ENCODE measurements at regions not wholly inside any gene's neighbourhood (a gene's known extent, or its start where the extent isn't known, plus 50 kb on each side); places are given as distances from the start of the nearest gene placed in this dataset.

DNA sequence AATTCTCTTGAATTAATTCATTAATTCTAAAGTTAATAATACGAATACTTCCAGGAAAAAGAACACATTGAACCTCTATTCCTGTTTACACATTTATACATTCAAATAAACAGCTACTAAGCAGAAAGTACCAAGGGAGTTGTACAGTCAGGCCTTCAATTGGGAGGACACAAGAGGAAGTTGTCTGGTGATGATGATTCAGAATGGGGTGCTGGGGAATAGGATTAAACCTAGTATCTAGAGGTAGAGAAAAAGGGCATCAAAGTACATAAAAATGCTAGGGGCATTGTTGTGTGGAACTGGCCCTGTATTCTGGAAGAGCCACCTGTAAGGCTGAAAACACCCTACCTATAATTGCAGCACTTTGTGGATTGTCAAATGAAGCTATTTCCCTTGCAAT lies 71.7 kb upstream of the MROH9 start:
- Histone ChIP-seq H3K4me3 (replicated peaks; ENCODE audit: low read depth, low read length) (no peak overlapping the region), H3K27me3 (replicated peaks; ENCODE audit: control insufficient read depth, insufficient read depth, low read length) (no peaks in the 10 kb centered on the region), H3K36me3 (ENCODE audit: control insufficient read depth, insufficient read depth, low read length) (no peaks in the 10 kb centered on the region)
- no peak for DNase-seq (ENCODE audit: extremely low read depth, insufficient read length)
- TF ChIP-seq CTCF (IDR thresholded peaks at IDR 0.05; ENCODE audit: insufficient read depth, low read length, poor library complexity, severe bottlenecking) = no peak

DNA sequence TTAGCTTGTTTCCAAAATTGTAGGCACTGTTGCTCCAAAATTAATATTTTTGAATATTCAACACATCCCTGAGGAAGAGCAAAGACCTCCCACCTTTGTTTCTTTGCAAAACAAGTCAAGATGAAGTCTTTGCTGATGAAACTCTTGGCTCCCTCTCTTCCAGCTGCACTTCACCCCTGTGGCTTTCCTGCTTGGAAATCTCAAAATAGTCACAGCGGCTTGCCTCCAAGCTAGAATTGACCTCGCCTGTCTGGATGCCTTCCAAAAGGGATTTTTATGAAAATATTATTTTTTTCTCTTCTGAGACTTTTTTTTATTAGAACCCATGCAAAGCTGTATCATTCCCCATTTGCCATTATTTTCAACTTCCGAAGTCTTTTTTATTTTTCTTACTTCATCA lies 71.1 kb upstream of the MROH9 start:
- no peak overlapping the region for H3K4me3 ChIP-seq (replicated peaks; ENCODE audit: low read depth, low read length)
- no peaks in the 10 kb centered on the region for H3K27me3 ChIP-seq (replicated peaks; ENCODE audit: control insufficient read depth, insufficient read depth, low read length)
- no peaks in the 10 kb centered on the region for H3K36me3 ChIP-seq (ENCODE audit: control insufficient read depth, insufficient read depth, low read length)
- no peak for TF ChIP-seq CTCF (IDR thresholded peaks at IDR 0.05; ENCODE audit: insufficient read depth, low read length, poor library complexity, severe bottlenecking)
- DNase-seq (ENCODE audit: extremely low read depth, insufficient read length) = no peak

- no peak for TF ChIP-seq CTCF (IDR thresholded peaks at IDR 0.05; ENCODE audit: insufficient read depth, low read length, poor library complexity, severe bottlenecking)
- no peaks in the 10 kb centered on the region for H3K27me3 ChIP-seq (replicated peaks; ENCODE audit: control insufficient read depth, insufficient read depth, low read length)
- DNase-seq (ENCODE audit: extremely low read depth, insufficient read length) = no peak
- no peak overlapping the region for H3K4me3 ChIP-seq (replicated peaks; ENCODE audit: low read depth, low read length)
- H3K36me3 ChIP-seq (ENCODE audit: control insufficient read depth, insufficient read depth, low read length) = no peaks in the 10 kb centered on the region
These were observed 70.3 kb upstream of the MROH9 start for GRCh38 chr1:170864876-170865538.

- H3K36me3 ChIP-seq (ENCODE audit: control insufficient read depth, insufficient read depth, low read length) = no peaks in the 10 kb centered on the region
- H3K4me3 ChIP-seq (replicated peaks; ENCODE audit: low read depth, low read length) = no peak overlapping the region
- DNase-seq (ENCODE audit: extremely low read depth, insufficient read length) = no peak
- no peak for TF ChIP-seq CTCF (IDR thresholded peaks at IDR 0.05; ENCODE audit: insufficient read depth, low read length, poor library complexity, severe bottlenecking)
- no peaks in the 10 kb centered on the region for H3K27me3 ChIP-seq (replicated peaks; ENCODE audit: control insufficient read depth, insufficient read depth, low read length)
These were observed 68.7 kb upstream of the MROH9 start for GRCh38 chr1:170866646-170867045.

DNA sequence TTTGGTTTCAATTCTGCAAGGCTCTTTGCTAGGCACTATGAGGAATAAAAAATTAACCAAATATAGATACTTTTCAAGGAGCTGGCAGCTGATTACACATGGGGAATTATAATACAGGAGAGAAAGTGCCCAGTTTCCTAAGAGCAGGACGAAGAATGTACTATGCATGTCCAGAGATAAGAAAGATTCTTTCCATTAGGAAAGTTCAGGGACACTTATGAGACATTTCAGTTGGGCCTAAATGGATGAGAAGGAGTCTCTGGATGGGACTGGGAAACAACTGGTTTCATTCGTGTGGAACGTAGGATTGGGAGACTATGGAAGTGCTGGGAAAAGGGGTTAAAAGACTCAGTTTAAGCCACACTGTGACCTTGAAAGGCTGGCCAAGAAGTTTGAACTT lies 63.5 kb upstream of the MROH9 start:
- DNase-seq (ENCODE audit: extremely low read depth, insufficient read length) = no peak
- Histone ChIP-seq H3K27me3 (replicated peaks; ENCODE audit: control insufficient read depth, insufficient read depth, low read length) (no peaks in the 10 kb centered on the region), H3K36me3 (ENCODE audit: control insufficient read depth, insufficient read depth, low read length) (no peaks in the 10 kb centered on the region), H3K4me3 (replicated peaks; ENCODE audit: low read depth, low read length) (no peak overlapping the region)
- no peak for TF ChIP-seq CTCF (IDR thresholded peaks at IDR 0.05; ENCODE audit: insufficient read depth, low read length, poor library complexity, severe bottlenecking)

DNA sequence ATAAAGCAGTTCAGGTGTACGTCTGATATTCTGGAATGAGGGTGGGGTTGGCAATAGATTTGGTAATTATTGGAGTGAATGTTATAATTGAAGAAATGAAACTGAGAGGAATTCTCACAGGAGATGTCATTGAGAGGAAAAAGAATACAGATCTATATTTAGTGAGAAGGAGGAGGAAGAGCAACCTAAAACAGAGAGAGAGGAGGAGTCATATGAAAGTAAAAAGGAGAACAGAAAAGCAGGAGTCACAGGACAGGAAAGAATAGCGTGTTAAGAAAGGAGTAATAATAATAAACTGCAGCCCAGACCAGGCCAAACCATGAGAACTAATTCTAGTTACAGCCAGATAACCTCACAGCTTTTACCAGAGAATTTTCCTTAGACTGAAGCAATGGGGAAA lies 62.7 kb upstream of the MROH9 start:
- no peak for DNase-seq (ENCODE audit: extremely low read depth, insufficient read length)
- TF ChIP-seq CTCF (IDR thresholded peaks at IDR 0.05; ENCODE audit: insufficient read depth, low read length, poor library complexity, severe bottlenecking) = no peak
- no peaks in the 10 kb centered on the region for H3K27me3 ChIP-seq (replicated peaks; ENCODE audit: control insufficient read depth, insufficient read depth, low read length)
- no peaks in the 10 kb centered on the region for H3K36me3 ChIP-seq (ENCODE audit: control insufficient read depth, insufficient read depth, low read length)
- no peak overlapping the region for H3K4me3 ChIP-seq (replicated peaks; ENCODE audit: low read depth, low read length)

All from GM06990 (cell line).